ELF-1 (cell line): ENCODE measurements at regions not wholly inside any gene's neighbourhood (a gene's known extent, or its start where the extent isn't known, plus 50 kb on each side); places are given as distances from the start of the nearest gene placed in this dataset.

Experiments
- DNase-seq: peaks from one replicate; pipeline ENCODE4 v3.0.0-alpha.2; 2016; ENCODE audit warnings: low read depth, low spot score

GRCh38 chr20:4559106-4559505, 127.2 kb upstream of the PRNP start:
- DNase-seq, result no peak

GRCh38 chr20:4556781-4557180, 129.5 kb upstream of the PRNP start:
- DNase-seq, result no peak

- no peak for DNase-seq
These were observed 130.9 kb upstream of the PRNP start for GRCh38 chr20:4555188-4555890.

- no peak for DNase-seq
These were observed 131.9 kb upstream of the PRNP start for GRCh38 chr20:4554346-4554745.

- no peak for DNase-seq
These were observed 134.1 kb upstream of the PRNP start for GRCh38 chr20:4552075-4552640.

- no peak for DNase-seq
These were observed 135.5 kb upstream of the PRNP start for GRCh38 chr20:4550740-4551139.

GRCh38 chr20:4549711-4550259, 136.5 kb upstream of the PRNP start:
- no peak for DNase-seq

- no peak for DNase-seq
These were observed 137.7 kb upstream of the PRNP start for GRCh38 chr20:4548552-4548951.

GRCh38 chr20:4546786-4547185, 139.5 kb upstream of the PRNP start:
- no peak for DNase-seq

GRCh38 chr20:4546342-4546741, 139.9 kb upstream of the PRNP start:
- peak; percentile 54 for DNase-seq

GRCh38 chr20:4545526-4545925, 140.7 kb upstream of the PRNP start:
- no peak for DNase-seq

GRCh38 chr20:4544765-4545164, 141.5 kb upstream of the PRNP start:
- no peak for DNase-seq

- no peak for DNase-seq
These were observed 144.0 kb upstream of the PRNP start for GRCh38 chr20:4542270-4542669.

GRCh38 chr20:4534315-4534714, 151.9 kb upstream of the PRNP start:
- no peak for DNase-seq

- no peak for DNase-seq
These were observed 152.7 kb upstream of the PRNP start for GRCh38 chr20:4533368-4534133.

GRCh38 chr20:4532772-4533171, 153.5 kb upstream of the PRNP start:
- DNase-seq, result no peak

- DNase-seq, result no peak
These were observed 161.5 kb upstream of the PRNP start for GRCh38 chr20:4524792-4525191.

GRCh38 chr20:4524307-4524706, 161.9 kb upstream of the PRNP start:
- DNase-seq, result no peak

- DNase-seq, result no peak
These were observed 163.9 kb upstream of the PRNP start for GRCh38 chr20:4522310-4522709.

- no peak for DNase-seq
These were observed 164.9 kb upstream of the PRNP start for GRCh38 chr20:4521170-4521968.

- DNase-seq, result peak; percentile 70
These were observed 166.7 kb upstream of the PRNP start for GRCh38 chr20:4519534-4519933.

GRCh38 chr20:4516876-4517275, 169.4 kb upstream of the PRNP start:
- DNase-seq, result no peak
